Nephron (organoid): ENCODE measurements at regions not wholly inside any gene's neighbourhood (a gene's known extent, or its start where the extent isn't known, plus 50 kb on each side); places are given as distances from the start of the nearest gene placed in this dataset.

Experiments
- H3K27ac Mint-ChIP-seq, 3 experiments: 2 replicates each; pipeline ENCODE4 v1.8.0; 2020; ENCODE audit warnings: mixed read lengths in 3 of 3, mild to moderate bottlenecking in 2 of 3, moderate library complexity in 1 of 3
- H3K27me3 Mint-ChIP-seq: 2 replicates; pipeline ENCODE4 v1.8.0; 2021; ENCODE audit warnings: low read depth, mild to moderate bottlenecking, moderate library complexity, mixed read lengths
- H3K36me3 Mint-ChIP-seq: 2 replicates; pipeline ENCODE4 v1.8.0; 2020; ENCODE audit warnings: low read depth, mixed read lengths
- H3K4me1 Mint-ChIP-seq: 2 replicates; pipeline ENCODE4 v1.8.0; 2020; ENCODE audit warnings: mixed read lengths
- H3K4me3 Mint-ChIP-seq, 3 experiments: 2 replicates each; pipeline ENCODE4 v1.8.0; 2020; ENCODE audit warnings: mild to moderate bottlenecking in 3 of 3, mixed read lengths in 3 of 3, moderate library complexity in 2 of 3
- H3K9me3 Mint-ChIP-seq: 2 replicates; pipeline ENCODE4 v1.8.0; 2020; ENCODE audit warnings: mixed read lengths
- CTCF ChIP-seq, 3 experiments: fragments of 200-600 bp; sonication (generic); IDR thresholded peaks; one replicate each; pipeline ENCODE4 v1.5.0; 2021; ENCODE audit warnings: antibody characterized with exemption in 3 of 3; ENCODE audit not compliant: unreplicated experiment in 3 of 3

GRCh38 chr7:22909917-22910316, 87.3 kb upstream of the TOMM7 start:
- no peak for TF ChIP-seq CTCF (IDR thresholded peaks at IDR 0.05; ENCODE audit: unreplicated experiment in 3 of 3)
- H3K27ac Mint-ChIP-seq = no peak overlapping the region
- H3K27me3 Mint-ChIP-seq = no peaks in the 10 kb centered on the region
- no peak overlapping the region for H3K4me3 Mint-ChIP-seq
- H3K9me3 Mint-ChIP-seq = peaks cover 11% of the 10 kb centered on the region
- H3K4me1 Mint-ChIP-seq = no peaks in the 10 kb centered on the region
- H3K36me3 Mint-ChIP-seq = peaks cover 5% of the 10 kb centered on the region

- no peak for TF ChIP-seq CTCF (IDR thresholded peaks at IDR 0.05; ENCODE audit: unreplicated experiment in 3 of 3)
- peaks cover 1% of the 10 kb centered on the region for H3K9me3 Mint-ChIP-seq
- H3K27me3 Mint-ChIP-seq = no peaks in the 10 kb centered on the region
- no peaks in the 10 kb centered on the region for H3K36me3 Mint-ChIP-seq
- H3K4me3 Mint-ChIP-seq = no peak overlapping the region
- H3K27ac Mint-ChIP-seq = no peak overlapping the region
- no peaks in the 10 kb centered on the region for H3K4me1 Mint-ChIP-seq
These were observed 85.2 kb upstream of the TOMM7 start for GRCh38 chr7:22907805-22908204.

- H3K9me3 Mint-ChIP-seq = peaks cover 6% of the 10 kb centered on the region
- H3K36me3 Mint-ChIP-seq = no peaks in the 10 kb centered on the region
- H3K4me1 Mint-ChIP-seq = no peaks in the 10 kb centered on the region
- H3K27ac Mint-ChIP-seq = no peak overlapping the region
- peaks cover 4% of the 10 kb centered on the region for H3K27me3 Mint-ChIP-seq
- no peak overlapping the region for H3K4me3 Mint-ChIP-seq
- no peak for TF ChIP-seq CTCF (IDR thresholded peaks at IDR 0.05; ENCODE audit: unreplicated experiment in 3 of 3)
These were observed 78.1 kb upstream of the TOMM7 start for GRCh38 chr7:22900784-22901183.

GRCh38 chr7:22900101-22900500, 77.5 kb upstream of the TOMM7 start:
- no peak overlapping the region for H3K4me3 Mint-ChIP-seq
- no peak for TF ChIP-seq CTCF (IDR thresholded peaks at IDR 0.05; ENCODE audit: unreplicated experiment in 3 of 3)
- peaks cover 4% of the 10 kb centered on the region for H3K27me3 Mint-ChIP-seq
- no peaks in the 10 kb centered on the region for H3K4me1 Mint-ChIP-seq
- no peak overlapping the region for H3K27ac Mint-ChIP-seq
- H3K36me3 Mint-ChIP-seq = no peaks in the 10 kb centered on the region
- H3K9me3 Mint-ChIP-seq = peaks cover 6% of the 10 kb centered on the region

GRCh38 chr7:22896917-22897316, 74.3 kb upstream of the TOMM7 start:
- H3K36me3 Mint-ChIP-seq = no peaks in the 10 kb centered on the region
- no peak for TF ChIP-seq CTCF (IDR thresholded peaks at IDR 0.05; ENCODE audit: unreplicated experiment in 3 of 3)
- peaks cover 3% of the 10 kb centered on the region for H3K9me3 Mint-ChIP-seq
- H3K4me3 Mint-ChIP-seq = no peak overlapping the region
- H3K4me1 Mint-ChIP-seq = no peaks in the 10 kb centered on the region
- peaks cover 4% of the 10 kb centered on the region for H3K27me3 Mint-ChIP-seq
- no peak overlapping the region for H3K27ac Mint-ChIP-seq

- no peak for TF ChIP-seq CTCF (IDR thresholded peaks at IDR 0.05; ENCODE audit: unreplicated experiment in 3 of 3)
- no peaks in the 10 kb centered on the region for H3K36me3 Mint-ChIP-seq
- H3K27me3 Mint-ChIP-seq = peaks cover 4% of the 10 kb centered on the region
- peaks cover 3% of the 10 kb centered on the region for H3K9me3 Mint-ChIP-seq
- H3K4me3 Mint-ChIP-seq = no peak overlapping the region
- no peak overlapping the region for H3K27ac Mint-ChIP-seq
- no peaks in the 10 kb centered on the region for H3K4me1 Mint-ChIP-seq
These were observed 73.1 kb upstream of the TOMM7 start for GRCh38 chr7:22895828-22896165.
